Tongue (tissue), 1 donor: ENCODE measurements at regions not wholly inside any gene's neighbourhood (a gene's known extent, or its start where the extent isn't known, plus 50 kb on each side); places are given as distances from the start of the nearest gene placed in this dataset.
A peak's percentile ranks its signal among the peaks of the same experiment; 100 is the strongest.

Experiments
- DNase-seq: peaks from one replicate; pipeline ENCODE4 v3.0.0-alpha.2; 2015

DNA sequence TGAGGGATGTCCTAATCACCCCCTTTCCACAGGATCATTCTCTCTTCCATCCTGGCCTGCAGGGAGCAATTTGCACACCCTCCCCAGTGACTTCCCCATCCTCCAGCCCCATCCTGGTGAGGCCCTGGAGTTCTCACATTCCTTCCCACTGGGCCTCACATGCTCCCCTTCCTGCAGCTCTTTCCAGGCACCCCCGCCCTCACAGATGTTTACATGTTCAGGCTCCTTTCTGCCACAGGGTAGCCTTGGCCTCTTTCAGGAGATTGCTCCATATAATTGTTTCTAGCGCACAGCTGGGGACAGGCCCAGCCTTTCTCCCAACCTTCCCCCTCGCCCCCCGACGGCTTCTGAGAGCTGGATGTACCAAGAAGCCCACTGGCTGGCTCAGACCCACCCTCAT, 288.4 kb upstream of the TRIB2 start:
- DNase-seq: no peak

DNA sequence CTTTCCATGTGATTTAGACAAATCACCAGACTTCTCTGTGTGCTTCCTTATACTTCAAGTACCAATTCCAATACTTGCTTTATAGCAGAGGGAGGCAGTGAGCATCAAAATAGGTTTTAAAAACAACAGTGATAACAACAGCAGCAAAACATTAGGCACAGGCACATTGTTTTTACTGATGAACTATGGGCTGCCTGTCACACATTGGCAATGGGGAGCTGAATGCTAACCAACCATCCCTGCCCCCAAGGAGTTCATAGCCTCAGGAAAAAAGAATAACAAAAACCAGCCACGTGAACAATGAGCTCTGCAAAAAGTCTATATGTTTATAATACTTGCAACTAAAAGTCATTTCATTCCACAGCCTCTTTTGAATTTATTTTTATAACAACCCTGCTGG, 287.9 kb upstream of the TRIB2 start:
- no peak for DNase-seq

DNA sequence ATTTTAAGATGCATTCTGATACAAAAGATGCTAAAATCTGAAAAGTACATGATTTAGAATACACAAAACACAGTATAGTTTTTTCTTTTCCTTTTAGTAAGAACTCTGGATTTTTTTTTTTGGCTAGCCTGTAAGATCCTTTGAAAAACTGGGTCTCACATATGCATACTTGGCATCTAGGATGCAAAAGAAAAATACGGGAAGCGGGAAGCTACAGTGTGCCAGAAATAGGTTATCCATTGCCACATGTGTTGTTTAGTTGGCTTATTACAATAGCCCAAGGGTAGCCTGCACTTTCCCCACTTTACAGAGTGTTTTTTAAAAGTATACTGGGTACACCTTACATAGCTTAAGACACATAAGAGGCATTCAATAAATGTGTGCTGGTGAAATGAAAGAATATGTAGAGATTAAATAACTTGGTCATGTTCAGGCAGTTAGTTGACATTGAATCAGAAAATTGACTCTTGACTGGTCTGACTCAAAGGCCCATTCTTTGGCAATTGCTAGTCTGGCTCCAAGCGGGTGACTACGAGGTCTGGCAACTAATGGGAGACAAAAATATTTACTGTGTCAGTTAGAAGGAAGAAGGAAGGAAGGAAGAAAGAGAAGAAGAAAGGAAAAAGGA, 286.8 kb upstream of the TRIB2 start:
- no peak for DNase-seq

DNA sequence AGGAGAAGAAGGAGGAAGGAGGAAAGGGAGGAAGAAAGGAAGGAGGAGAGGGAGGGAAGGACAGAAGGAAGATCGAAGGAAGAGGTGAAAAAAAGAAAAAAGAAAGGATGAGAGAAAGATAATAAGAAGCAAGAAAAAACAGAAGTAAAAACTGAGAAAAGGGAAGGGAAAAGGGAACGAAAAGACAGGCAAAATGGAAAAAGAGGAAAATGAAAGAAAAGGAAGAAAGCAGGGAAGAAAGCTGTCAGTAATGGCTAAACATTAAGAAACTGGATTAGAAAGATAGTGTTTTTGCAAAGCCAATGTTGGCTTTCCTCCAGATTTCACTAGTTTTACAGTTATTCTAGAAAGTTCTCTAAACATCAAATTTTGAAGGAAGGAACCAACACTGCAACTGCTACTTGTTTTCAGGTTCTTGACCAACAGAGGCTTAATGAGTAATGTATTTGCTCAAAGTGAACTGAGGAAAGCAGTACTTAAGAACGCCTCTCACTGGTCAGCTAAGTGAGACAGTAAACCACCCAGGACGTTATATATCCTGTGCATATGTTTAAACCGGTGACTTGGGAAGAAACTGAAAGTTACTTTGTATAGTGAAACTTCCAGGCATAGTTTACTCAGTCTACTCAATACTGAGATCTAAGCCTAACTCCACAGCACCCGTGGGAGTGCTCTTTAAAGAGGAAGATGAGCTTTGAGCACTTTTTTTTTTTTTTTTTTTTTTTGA, 286.2 kb upstream of the TRIB2 start:
- DNase-seq: no peak

DNA sequence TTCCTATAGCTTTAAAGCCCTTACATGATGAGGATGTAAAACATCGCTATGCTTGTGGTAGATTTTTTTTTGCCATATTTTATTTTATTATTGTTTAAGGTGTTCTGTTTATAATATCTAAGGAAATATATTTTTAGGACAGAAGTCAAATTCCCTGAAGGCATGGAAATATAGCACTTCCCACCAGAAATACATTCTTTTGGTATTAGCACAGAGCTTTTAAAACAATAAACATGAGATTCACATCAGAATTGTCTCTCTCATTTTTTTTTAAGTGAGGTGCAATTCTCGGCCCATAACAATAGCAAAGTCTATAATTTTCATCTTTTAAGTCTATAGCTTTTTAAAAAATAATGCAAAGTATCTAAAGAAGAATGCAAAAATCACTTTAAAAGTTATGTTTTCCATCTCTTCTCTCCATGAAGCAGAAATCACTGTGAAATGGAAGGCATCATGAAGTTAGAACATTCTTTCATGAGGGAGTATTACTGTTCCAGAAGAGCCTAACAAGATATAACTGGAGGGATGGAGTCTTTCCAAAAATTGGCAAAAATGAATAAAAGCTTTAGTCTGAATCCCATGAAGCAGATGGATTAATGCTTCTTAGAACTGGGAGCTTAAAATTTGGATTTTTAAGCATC, 283.6 kb upstream of the TRIB2 start:
- peak; percentile 26 for DNase-seq

DNA sequence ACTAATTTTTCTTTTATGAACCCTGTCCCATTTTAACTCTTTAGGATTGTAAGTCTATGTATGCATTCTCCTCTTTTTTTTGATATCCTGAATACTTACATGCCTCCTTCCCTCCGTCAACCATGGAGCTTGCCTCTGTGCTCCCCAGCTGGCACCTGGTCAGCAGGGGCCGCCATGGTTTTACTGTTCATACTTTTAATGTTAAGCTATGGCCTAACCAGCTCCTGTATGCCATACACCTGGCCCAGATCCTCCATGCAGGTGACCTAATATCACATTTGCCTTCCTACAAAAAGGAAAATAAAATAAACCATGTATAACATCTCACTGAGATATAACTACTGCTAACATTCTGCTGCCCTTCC, 283.1 kb upstream of the TRIB2 start:
- DNase-seq: no peak

DNA sequence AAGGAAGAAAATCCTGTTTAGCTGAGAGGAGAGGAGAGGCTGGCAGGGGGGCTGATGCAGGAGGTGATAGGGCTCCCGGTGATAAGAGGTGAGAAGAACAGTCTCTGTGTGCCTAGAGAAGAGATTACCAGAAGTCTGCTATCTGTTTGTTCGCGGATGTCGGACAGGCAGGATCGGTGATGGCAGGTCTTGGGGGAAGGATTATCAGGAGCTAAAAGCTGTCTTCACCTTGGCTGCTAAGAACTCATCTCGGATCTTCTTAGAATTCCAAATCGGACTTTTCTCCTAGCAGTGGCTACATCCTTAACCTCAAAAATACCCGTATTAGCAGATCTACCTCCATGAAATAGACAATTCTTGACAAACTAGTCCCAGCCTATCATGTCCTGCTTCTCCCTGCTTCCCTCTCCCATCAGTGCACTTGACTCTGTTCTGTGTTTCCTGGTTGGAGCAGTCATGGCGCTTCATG, 282.1 kb upstream of the TRIB2 start:
- DNase-seq: no peak

DNA sequence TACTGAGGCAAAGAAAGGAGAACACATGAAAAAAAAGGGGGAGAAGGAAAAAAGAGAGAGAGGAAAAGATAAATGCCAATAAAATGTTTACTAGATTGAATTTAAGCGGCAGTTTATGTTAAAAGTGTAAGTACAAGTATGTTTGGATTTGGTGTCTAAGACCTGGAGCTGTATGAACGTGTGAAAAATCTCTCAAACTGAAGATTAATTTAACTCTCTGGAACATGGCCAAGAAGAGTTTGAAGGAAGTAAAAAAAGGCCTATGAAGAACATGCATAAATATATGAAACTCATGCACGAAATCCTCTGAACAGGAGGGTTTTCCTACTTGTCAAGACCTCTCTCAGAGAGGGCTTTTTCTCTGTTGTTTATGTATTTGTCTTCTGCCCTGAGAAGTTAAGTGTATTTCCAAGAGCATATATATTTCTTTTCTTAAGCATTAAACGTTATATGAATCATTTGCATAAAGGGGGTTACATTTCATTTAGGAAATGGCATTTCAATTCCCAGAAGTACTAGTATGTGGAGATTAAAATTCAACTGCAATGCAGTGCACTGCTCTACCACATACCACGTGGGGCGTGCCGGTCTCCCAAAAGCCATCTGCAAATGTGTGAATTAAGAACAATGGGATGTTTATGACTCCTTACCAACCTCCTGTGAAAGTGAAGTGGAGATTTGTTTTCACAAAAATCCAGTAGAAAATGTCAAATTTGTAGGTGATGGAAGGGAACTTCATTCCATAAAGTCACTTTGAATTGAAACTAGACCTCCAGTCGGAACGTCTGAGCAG, 281.1 kb upstream of the TRIB2 start:
- DNase-seq: no peak

DNA sequence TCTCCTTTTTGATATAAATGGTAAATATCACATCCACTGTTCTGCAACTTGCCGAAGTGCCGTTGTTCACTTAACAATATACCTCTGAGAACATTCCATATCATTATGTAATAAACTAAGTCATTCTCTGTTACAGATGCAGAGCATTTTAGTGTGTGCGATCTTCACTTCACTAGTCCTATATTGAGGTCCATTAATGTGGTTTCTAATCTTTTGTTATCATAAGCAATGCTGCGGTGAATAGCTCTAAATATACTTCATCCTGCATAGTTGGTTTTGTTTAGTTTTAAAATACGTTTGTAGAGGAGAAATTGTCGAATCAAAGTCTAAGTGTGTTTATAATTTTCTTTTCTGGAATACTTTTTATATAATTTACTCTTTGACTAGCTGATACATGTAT, 280.3 kb upstream of the TRIB2 start:
- no peak for DNase-seq

DNA sequence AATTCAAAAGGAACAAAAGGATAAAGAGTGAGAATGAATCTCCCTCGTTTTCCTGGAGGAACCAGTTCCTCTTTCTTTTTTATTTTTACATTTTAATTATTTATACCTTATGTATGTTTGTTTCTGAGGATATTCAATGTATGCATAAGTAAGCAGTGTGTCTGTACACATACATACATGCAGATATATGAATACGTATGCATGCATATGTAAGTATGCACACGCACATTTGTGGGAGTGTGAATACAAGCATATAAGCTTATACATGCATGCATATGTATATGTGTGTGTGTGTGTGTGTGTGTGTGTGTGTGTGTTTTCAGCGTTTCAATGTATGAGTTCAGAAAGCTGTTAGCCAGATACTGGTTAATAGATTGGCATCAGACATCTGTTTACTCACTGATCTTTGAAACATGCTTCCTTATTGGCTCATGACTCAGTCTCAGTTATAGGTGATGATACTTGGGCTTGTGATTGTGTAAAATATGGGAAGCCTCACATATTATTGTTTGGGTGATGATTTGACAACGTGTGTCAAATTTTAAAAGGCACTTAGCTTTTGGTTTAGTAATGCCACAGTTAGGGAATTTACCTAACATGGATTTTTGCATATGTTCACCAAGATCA, 279.7 kb upstream of the TRIB2 start:
- no peak for DNase-seq

DNA sequence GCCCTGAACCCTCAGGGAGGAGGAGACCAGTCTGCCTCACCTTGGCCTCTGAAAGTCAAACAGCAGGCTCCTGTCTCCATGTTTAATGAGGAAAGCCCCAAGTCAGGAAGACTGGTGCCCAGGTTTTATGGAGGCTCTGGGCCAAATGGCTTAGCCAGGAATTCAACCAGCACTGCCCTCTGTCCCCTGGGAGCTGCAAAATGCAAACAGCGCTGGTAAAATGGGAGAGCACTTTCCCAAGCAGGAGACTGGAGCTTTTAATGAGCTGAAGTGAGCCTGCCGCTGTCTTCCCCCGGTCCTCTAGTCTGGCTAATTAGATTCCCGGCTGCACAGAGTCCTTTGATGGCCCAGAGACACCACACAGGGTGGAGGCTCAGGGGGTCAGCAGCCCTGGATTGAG, 276.0 kb upstream of the TRIB2 start:
- no peak for DNase-seq

DNA sequence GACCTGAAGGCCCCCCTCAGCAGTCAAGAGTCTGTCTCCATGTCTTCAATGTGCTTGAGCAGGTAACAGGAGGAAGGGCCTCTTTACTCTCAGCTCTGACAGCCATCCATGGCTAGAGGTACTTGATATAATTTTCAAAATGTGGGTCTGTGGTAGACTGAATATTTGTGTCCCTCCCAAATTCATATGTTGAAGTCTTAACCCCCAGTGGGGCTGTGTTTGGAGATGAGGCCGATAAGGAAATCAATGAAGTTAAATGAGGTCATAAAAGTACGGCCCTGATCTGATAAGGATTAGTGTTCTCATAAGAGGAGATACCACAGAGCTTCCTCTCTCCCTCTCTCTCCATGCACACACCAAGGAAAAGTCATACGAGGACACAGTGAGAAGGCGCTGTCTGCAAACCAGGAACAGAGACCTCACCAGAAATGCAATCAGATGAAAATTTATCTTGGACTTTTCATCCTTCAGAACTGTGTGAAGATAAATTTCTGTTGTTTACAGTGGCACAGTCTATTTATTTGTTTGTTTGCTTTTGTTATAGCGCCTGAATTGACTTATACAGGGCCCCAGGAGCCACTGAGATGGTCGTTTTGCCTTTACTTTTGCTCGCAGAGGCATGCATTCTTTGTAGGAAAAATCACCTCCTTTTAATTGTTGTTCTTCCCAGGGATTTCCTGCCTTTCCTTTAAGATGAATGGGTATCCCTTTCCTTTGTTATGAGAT, 274.8 kb upstream of the TRIB2 start:
- DNase-seq: no peak

DNA sequence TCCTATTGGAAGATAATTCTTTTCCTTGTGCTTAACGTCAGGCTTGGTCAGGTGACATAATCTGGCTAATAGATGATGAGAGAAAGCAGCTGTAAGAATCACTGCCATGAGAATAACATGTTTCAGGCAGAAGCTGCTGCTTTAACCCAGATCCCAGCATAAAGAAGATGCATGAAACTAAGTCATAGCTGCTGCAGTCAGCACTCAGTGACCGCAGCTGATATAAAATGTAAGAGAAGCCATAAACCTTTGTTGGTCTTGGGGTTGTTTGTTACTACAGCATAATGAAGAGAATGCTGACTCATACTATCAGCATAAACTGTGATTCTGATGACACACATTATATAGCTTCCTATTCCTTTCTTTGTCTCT, 274.3 kb upstream of the TRIB2 start:
- no peak for DNase-seq

DNA sequence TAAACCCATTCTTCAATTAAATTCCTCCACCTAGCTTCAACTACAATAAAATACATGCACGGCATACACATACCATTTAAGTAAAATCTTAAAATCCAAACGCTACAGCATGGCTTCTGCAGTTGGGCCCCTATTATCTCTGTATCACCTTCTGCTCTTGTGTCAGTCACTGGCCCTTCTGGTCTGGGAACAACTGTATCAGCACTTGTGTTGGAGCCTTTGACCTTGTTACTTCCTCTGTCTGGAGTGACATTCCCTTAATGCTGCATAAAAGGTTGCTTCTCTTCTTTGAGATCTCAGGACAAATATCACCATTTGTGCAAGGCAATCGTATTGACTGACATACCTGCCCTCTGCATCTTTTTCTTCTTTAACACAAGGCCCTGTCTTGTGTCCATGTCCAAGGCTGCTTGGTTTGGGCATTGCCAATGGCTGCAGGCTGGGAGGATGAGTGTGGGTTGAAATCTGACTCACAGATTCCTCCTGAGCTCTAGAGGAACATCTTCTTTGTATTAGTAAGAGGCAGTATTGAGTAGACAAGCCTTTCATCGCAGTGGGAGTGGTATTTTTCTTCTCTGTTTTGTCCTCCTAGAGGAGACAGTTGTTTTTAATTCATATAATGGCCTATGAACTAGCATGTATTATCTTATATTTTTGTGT, 267.8 kb upstream of the TRIB2 start:
- DNase-seq: no peak

DNA sequence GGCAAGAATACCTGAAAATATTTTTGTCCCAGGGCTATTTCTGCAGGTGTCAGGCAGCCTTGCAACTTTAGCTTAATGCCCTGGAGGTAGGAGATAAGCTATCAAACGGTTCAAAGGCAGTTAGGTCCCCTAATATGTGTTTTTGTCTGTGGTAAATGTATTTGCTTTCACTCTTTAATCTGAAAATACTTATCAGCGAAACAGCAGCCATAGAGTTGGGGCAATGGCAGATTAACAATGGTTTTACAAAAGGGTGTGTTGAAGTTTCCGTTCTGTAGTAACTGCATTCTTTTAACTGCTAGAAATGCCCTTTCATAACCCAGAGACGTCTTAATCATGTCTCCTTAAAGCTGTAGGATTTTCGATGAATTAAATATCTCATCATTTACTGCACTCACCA, 265.0 kb upstream of the TRIB2 start:
- no peak for DNase-seq

DNA sequence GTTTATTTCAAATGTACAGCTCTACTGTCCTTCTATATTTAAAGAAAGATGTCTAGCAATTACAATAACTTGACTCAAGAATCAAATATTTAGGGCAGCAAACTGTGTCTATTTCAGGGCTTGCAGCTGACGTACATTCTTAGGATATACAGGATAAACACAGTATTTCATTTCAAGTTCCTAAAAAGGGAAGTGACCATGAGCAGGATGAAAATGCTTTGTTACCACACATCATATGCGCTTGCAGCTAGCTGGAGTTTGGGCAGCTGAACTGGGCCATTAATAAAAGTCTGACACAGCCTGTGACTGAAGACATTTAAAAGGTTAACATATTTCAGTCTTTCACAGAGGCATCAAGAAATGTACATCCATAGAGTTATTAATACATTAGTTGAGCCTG, 264.6 kb upstream of the TRIB2 start:
- DNase-seq: peak; percentile 65

DNA sequence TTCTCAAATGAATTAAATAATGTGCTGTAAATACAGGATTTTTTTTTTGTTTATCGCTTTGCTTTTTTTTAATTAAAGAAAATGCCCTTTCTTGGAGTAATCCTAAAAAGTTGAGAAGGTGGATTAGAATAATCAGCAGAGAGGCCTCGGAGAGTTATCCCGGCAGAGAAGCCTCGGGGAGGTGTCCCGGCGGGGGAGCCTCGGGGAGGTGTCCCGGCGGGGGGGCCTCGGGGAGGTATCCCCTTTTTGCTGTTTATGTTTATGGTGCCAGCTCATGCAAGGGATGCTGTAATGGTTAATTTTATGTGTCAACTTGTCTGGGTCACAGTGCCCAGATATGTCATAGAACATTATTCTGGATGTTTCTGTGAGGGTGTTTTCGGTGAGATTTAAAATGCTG, 263.0 kb upstream of the TRIB2 start:
- no peak for DNase-seq

DNA sequence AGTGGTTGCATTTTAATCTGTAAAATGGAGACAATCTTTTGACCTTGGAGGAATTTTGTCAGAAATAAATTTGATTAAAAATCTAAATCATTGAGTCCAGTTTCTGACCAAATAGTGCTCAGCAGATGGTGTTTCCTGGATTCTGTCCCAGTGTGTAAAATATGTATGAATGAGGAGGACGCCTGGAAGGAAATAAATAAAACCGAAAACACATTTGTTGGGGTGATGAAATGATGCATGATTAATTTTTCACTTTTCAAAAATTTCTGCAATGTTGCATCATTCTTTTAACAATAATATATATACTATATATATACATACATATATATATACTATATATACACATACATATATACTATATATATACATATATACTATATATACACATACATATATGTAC, 261.1 kb upstream of the TRIB2 start:
- peak; percentile 38 for DNase-seq

DNA sequence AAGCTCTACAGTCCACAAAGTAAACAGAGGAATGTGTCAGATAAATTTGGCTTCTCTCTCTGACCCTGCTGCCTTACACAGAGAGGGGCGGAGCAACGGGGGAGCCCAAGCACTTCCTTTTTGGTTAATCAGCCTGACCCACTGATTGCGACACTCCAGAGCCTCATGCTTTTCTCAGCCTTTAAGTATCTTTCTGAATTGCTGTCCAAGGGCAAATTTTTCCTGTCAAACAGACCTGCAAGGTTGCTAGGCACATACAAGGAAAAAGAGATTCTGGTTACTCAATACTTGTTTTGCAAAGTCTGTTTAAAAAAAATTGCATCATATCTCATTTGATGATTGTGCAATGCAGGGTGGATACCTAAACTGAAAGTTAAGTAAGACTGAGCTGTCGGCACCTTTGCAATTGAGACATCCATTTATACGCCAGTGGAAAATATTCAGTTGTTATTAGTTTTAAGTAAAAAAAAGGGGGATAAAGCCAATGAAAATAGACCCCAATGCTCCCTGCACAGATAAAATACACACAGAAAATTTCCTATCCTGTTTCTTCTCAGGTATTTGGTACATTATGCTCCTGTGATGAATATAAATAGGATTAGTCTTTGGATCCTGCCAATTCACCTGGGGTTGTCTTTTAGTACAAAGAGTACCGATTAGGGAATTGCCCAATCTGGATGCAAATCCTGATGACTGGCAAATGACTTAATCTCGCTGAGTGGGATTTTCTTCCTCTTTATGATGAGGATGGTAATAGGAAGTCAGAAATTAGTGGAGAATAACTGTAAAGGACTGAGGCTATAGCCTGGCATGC, 260.2 kb upstream of the TRIB2 start:
- DNase-seq: peak; percentile 69

DNA sequence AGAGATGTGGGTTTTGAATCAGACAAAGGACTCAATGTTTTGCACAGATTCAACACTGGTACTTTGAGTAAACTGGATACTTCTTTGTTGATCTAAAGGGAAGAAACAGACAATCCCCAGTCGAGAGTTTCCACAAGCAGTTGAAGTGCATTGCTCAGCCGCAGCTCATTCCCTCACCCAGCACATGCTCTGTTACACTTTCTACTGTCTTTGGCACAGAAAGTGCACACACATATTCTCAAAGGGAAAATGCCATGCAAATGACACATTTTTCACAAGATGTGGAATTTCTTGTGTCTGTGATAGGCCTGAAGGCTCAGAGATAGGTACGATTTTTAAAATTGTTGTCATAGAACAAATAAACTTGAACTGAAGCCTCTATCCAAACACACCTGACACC, 258.9 kb upstream of the TRIB2 start:
- DNase-seq: no peak
